H9 (cell line): ENCODE measurements at regions not wholly inside any gene's neighbourhood (a gene's known extent, or its start where the extent isn't known, plus 50 kb on each side); places are given as distances from the start of the nearest gene placed in this dataset.

Source experiments
- DNase-seq: peaks from one replicate; pipeline ENCODE4 v3.0.0-alpha.2; 2017
- H2AFZ ChIP-seq: one replicate; pipeline ENCODE4 v1.6.1; 2013; ENCODE audit warnings: mild to moderate bottlenecking, low read length, control low read depth, moderate library complexity
- H2AK5ac ChIP-seq: 2 replicates; pipeline ENCODE4 v1.6.1; 2013; ENCODE audit warnings: low read length, control low read depth, mixed read lengths; ENCODE audit not compliant: insufficient read length
- H2BK120ac ChIP-seq: one replicate; pipeline ENCODE4 v1.6.1; 2013; ENCODE audit warnings: low read depth, mild to moderate bottlenecking, low read length, control low read depth, inconsistent platforms; ENCODE audit not compliant: poor library complexity, severe bottlenecking
- H2BK12ac ChIP-seq: 2 replicates; pipeline ENCODE4 v1.6.1; 2013; ENCODE audit warnings: low read length, control low read depth, mixed read lengths, low read depth; ENCODE audit not compliant: insufficient read length
- H2BK15ac ChIP-seq: 2 replicates; pipeline ENCODE4 v1.6.1; 2013; ENCODE audit warnings: low read depth, low read length, control low read depth
- H2BK20ac ChIP-seq: one replicate; pipeline ENCODE4 v1.6.1; 2013; ENCODE audit warnings: low read depth, mild to moderate bottlenecking, low read length, control low read depth, inconsistent platforms; ENCODE audit not compliant: poor library complexity, severe bottlenecking
- H2BK5ac ChIP-seq: 2 replicates; pipeline ENCODE4 v1.6.1; 2013; ENCODE audit warnings: low read length, control low read depth, mixed read lengths; ENCODE audit not compliant: insufficient read length
- H3K14ac ChIP-seq: 2 replicates; pipeline ENCODE4 v1.6.1; 2013; ENCODE audit warnings: low read length, control low read depth; ENCODE audit not compliant: insufficient read depth
- H3K18ac ChIP-seq: 2 replicates; pipeline ENCODE4 v1.6.1; 2013; ENCODE audit warnings: low read depth, mild to moderate bottlenecking, mixed read lengths, low read length, control low read depth; ENCODE audit not compliant: insufficient read length
- H3K23ac ChIP-seq: 2 replicates; pipeline ENCODE4 v1.6.1; 2013; ENCODE audit warnings: low read length, control low read depth, mixed read lengths, low read depth; ENCODE audit not compliant: insufficient read length
- H3K23me2 ChIP-seq: 2 replicates; pipeline ENCODE4 v1.6.1; 2013; ENCODE audit warnings: low read depth, mild to moderate bottlenecking, mixed read lengths, low read length, control low read depth; ENCODE audit not compliant: insufficient read length, poor library complexity, severe bottlenecking
- H3K27ac ChIP-seq: 2 replicates; pipeline ENCODE4 v1.5.1; 2013; ENCODE audit warnings: low read length, control low read depth, mixed read lengths, low read depth; ENCODE audit not compliant: insufficient read length
- H3K27me3 ChIP-seq: 2 replicates; pipeline ENCODE4 v1.6.1; 2013; ENCODE audit warnings: low read length, control low read depth, inconsistent platforms; ENCODE audit not compliant: insufficient read depth
- H3K4ac ChIP-seq: 2 replicates; pipeline ENCODE4 v1.6.1; 2013; ENCODE audit warnings: low read depth, mild to moderate bottlenecking, control low read depth, inconsistent platforms, low read length, moderate library complexity
- H3K4me1 ChIP-seq: 2 replicates; pipeline ENCODE4 v1.6.1; 2013; ENCODE audit warnings: low read length, control low read depth, inconsistent platforms; ENCODE audit not compliant: insufficient read depth
- H3K4me2 ChIP-seq: 2 replicates; pipeline ENCODE4 v1.6.1; 2013; ENCODE audit warnings: low read length, control low read depth, mixed read lengths; ENCODE audit not compliant: insufficient read length, insufficient read depth
- H3K56ac ChIP-seq: 2 replicates; pipeline ENCODE4 v1.6.1; 2013; ENCODE audit warnings: low read depth, mild to moderate bottlenecking, mixed read lengths, low read length, control low read depth; ENCODE audit not compliant: insufficient read length
- H3K79me1 ChIP-seq: 2 replicates; pipeline ENCODE4 v1.6.1; 2013; ENCODE audit warnings: low read depth, mild to moderate bottlenecking, moderate library complexity, low read length, control low read depth, inconsistent platforms; ENCODE audit not compliant: insufficient read depth, poor library complexity, severe bottlenecking
- H3K79me2 ChIP-seq: 2 replicates; pipeline ENCODE4 v1.6.1; 2013; ENCODE audit warnings: low read length, control low read depth, inconsistent platforms; ENCODE audit not compliant: insufficient read depth
- H3K9ac ChIP-seq: 2 replicates; pipeline ENCODE4 v1.6.1; 2013; ENCODE audit warnings: low read length, control low read depth, mixed read lengths; ENCODE audit not compliant: insufficient read length; ENCODE audit errors: extremely low read depth
- H3K9me3 ChIP-seq: one replicate; pipeline ENCODE4 v1.6.1; 2013; ENCODE audit warnings: low read depth, low read length, inconsistent platforms; ENCODE audit not compliant: control insufficient read depth
- H3T11ph ChIP-seq: one replicate; pipeline ENCODE4 v1.6.1; 2013; ENCODE audit warnings: mild to moderate bottlenecking, low read length, control low read depth, inconsistent platforms
- H4K20me1 ChIP-seq: one replicate; pipeline ENCODE4 v1.6.1; 2013; ENCODE audit not compliant: control insufficient read depth, insufficient read length, insufficient read depth
- H4K5ac ChIP-seq: 2 replicates; pipeline ENCODE4 v1.6.1; 2013; ENCODE audit warnings: low read depth, mild to moderate bottlenecking, mixed read lengths, low read length, control low read depth; ENCODE audit not compliant: insufficient read length
- H4K8ac ChIP-seq: replicated peaks from 2 replicates; pipeline ENCODE4 v1.6.1; 2013; ENCODE audit warnings: low read length, control low read depth, mixed read lengths, low read depth; ENCODE audit not compliant: insufficient read length
- H4K91ac ChIP-seq: 2 replicates; pipeline ENCODE4 v1.6.1; 2013; ENCODE audit warnings: low read depth, mild to moderate bottlenecking, moderate library complexity, mixed read lengths, low read length, control low read depth; ENCODE audit not compliant: insufficient read length
- H3K27ac Mint-ChIP-seq, 3 experiments: 2 replicates in 2 of 3; 3 replicates in 1 of 3; pipeline ENCODE4 v1.8.0; 2020 to 2021; ENCODE audit warnings: mixed read lengths in 3 of 3, mild to moderate bottlenecking in 1 of 3, moderate library complexity in 1 of 3
- H3K27me3 Mint-ChIP-seq: 2 replicates; pipeline ENCODE4 v1.8.0; 2021; ENCODE audit warnings: low read depth, mild to moderate bottlenecking, moderate library complexity, mixed read lengths
- H3K36me3 Mint-ChIP-seq, 3 experiments: 2 replicates in 2 of 3; 3 replicates in 1 of 3; pipeline ENCODE4 v1.8.0; 2020 to 2021; ENCODE audit warnings: low read depth in 3 of 3, mixed read lengths in 3 of 3; ENCODE audit not compliant: insufficient read depth in 1 of 3
- H3K4me1 Mint-ChIP-seq, 2 experiments: 2 replicates each; pipeline ENCODE4 v1.8.0; 2020; ENCODE audit warnings: mixed read lengths in 2 of 2
- H3K4me3 Mint-ChIP-seq, 2 experiments: 2 replicates in 1 of 2; 3 replicates in 1 of 2; pipeline ENCODE4 v1.8.0; 2020 to 2021; ENCODE audit warnings: mild to moderate bottlenecking in 2 of 2, mixed read lengths in 2 of 2, moderate library complexity in 1 of 2
- H3K9me3 Mint-ChIP-seq, 2 experiments: 2 replicates in 1 of 2; 3 replicates in 1 of 2; pipeline ENCODE4 v1.8.0; 2020; ENCODE audit warnings: mild to moderate bottlenecking in 2 of 2, mixed read lengths in 2 of 2, moderate library complexity in 1 of 2
- CTCF ChIP-seq: fragments of 200-600 bp; sonication (generic); conservative IDR thresholded peaks from 3 replicates; pipeline ENCODE4 v1.8.0; 2021; ENCODE audit warnings: antibody characterized with exemption, mild to moderate bottlenecking
- WGBS: extraction: QIAGEN DNeasy Blood & Tissue Kit; methylation state at CpG from one replicate; pipeline ENCODE4 v1.1.7; 2013; ENCODE audit warnings: missing lambda C conversion rate, low lambda C conversion rate, mixed read lengths; ENCODE audit not compliant: insufficient read length; ENCODE audit errors: extremely low coverage; 5-methylcytosine and 5-hydroxymethylcytosine counted together

DNA sequence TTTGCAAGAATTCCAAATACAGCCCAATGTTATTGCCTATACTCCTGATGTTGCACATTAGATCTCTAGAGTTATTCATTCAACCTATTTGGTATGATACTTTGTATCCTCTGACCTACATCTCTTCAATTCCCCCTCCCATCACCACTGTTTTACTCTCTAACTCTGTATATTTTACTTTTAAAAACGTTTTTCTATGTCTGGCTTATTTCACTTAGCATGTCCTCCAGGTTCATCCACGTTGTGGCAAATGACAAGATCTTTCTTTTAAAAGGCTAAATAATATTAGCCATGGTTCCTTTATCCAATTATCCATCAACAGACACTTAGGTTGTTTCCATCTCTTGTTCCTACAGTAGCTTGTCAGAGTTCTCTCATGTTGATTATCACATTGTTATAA, 207.1 kb upstream of the PTGFR start:
- WGBS, result no CpG with 5 or more reads among the region's 2 CpGs
- Histone ChIP-seq H3K4me2 (no peak overlapping the region), H3K14ac (no peak overlapping the region), H3K27me3 (no peaks in the 10 kb centered on the region), H4K8ac (no peak overlapping the region), H2AFZ (no peak overlapping the region), H3K9ac (no peak overlapping the region), H2BK15ac (no peak overlapping the region), H4K20me1 (no peaks in the 10 kb centered on the region), H3K23me2 (no peaks in the 10 kb centered on the region), H4K5ac (no peak overlapping the region), H3K23ac (no peak overlapping the region), H3K18ac (no peak overlapping the region), H3T11ph (no peak overlapping the region), H3K4me1 (no peaks in the 10 kb centered on the region), H2BK20ac (no peak overlapping the region), H3K27ac (no peak overlapping the region), H3K56ac (no peak overlapping the region), H2BK5ac (no peak overlapping the region), H2BK120ac (no peak overlapping the region), H3K4ac (no peak overlapping the region), H2AK5ac (no peak overlapping the region), H3K79me1 (no peaks in the 10 kb centered on the region), H3K9me3 (no peaks in the 10 kb centered on the region), H4K91ac (no peak overlapping the region), H3K79me2 (no peaks in the 10 kb centered on the region), H2BK12ac (no peak overlapping the region)
- H3K36me3 Mint-ChIP-seq, result no peaks in the 10 kb centered on the region; a peak in 1 of 7 replicates
- TF ChIP-seq CTCF, result no peak
- no peak overlapping the region for H3K27ac Mint-ChIP-seq
- H3K27me3 Mint-ChIP-seq, result peaks cover 3% of the 10 kb centered on the region; the same call in 1 of the 2 replicates
- H3K9me3 Mint-ChIP-seq, result peaks cover 0 to 4% of the 10 kb centered on the region in 2 experiments; a peak in 1 of 5 replicates
- H3K4me1 Mint-ChIP-seq, result no peaks in the 10 kb centered on the region
- DNase-seq, result no peak
- H3K4me3 Mint-ChIP-seq, result no peak overlapping the region
